SK-N-SH (cell line): ENCODE measurements at regions not wholly inside any gene's neighbourhood (a gene's known extent, or its start where the extent isn't known, plus 50 kb on each side); places are given as distances from the start of the nearest gene placed in this dataset.

Experiments
- EP300 ChIP-seq, 2 experiments: IDR thresholded peaks; 2 replicates each; pipeline versions ENCODE4 v1.4.0 to v1.6.1; 2012; ENCODE audit warnings: borderline replicate concordance in 1 of 2, low read depth in 1 of 2, low read length in 1 of 2
- NRF1 ChIP-seq: IDR thresholded peaks from 2 replicates; pipeline ENCODE4 v1.6.1; 2012; ENCODE audit warnings: low read depth, mild to moderate bottlenecking, low read length
- RCOR1 ChIP-seq: fragments of 150-350 bp; IDR thresholded peaks from 2 replicates; pipeline ENCODE4 v1.6.1; 2017; ENCODE audit warnings: antibody characterized with exemption, low read length
- REST ChIP-seq: IDR thresholded peaks from 2 replicates; pipeline ENCODE4 v1.6.1; 2012; ENCODE audit warnings: mild to moderate bottlenecking, low read depth, low read length, moderate library complexity
- RFX5 ChIP-seq: IDR thresholded peaks from 2 replicates; pipeline ENCODE4 v1.6.1; 2012; ENCODE audit warnings: mild to moderate bottlenecking, improper control_type of control experiment, low read length
- TEAD4 ChIP-seq: IDR thresholded peaks from 2 replicates; pipeline ENCODE4 v1.4.0; 2012; ENCODE audit warnings: mild to moderate bottlenecking, borderline replicate concordance; ENCODE audit not compliant: insufficient read depth
- TF ChIP-seq, protein P1 (sequence below): fragments of 150-350 bp; IDR thresholded peaks from 2 replicates; pipeline ENCODE4 v1.6.1; 2016; ENCODE audit warnings: mild to moderate bottlenecking, low read depth, low read length
- TF ChIP-seq, protein P2 (sequence below): fragments of 200-600 bp; sonication (generic); IDR thresholded peaks from 2 replicates; pipeline ENCODE4 v1.6.1; 2017; ENCODE audit warnings: antibody characterized with exemption, mild to moderate bottlenecking, moderate library complexity
- TF ChIP-seq, protein P3 (sequence below): IDR thresholded peaks from 2 replicates; pipeline ENCODE4; 2012

DNA sequence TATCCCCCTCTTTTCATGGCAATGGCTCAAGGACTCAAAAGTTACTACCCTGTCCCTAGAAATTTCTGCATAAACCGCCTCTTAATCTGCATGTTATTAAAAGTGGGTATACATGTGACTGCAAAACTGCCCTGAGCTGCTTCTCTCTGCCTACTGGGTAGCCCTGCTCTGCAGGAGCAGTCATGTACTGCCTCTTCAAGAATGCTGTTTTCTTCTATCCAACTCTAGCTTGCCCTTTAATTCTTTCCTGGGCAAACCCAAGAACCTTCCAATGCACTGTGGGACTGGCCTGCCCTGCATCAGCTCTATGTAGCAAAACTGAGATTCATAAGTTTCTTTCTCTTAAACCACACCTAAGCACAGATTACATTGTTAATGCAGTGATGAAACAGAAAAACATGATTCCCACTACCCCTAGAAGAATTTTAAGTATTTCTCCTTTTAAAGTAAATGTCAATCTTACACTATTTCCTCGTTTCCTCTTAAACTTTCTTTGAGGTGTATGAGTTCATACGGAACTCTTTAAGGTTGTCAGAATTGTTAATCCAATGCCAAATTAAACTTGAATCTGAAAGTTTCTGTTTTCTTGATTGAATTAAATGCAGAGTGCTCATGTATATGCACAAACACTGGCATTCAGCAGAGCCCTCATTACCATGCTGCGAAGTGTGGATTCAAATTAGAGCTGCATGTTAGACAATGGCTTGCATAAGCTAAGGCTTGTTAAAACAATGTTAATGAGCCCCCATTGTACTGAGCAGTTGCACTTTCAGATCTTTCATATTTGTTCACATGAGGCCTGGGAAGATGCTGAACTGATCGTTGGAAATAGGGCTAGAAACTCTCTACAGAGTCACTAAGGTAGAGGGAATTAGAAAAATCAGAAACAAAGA, 669.9 kb upstream of the PCDH20 start:
- TF ChIP-seq, protein P1, sequence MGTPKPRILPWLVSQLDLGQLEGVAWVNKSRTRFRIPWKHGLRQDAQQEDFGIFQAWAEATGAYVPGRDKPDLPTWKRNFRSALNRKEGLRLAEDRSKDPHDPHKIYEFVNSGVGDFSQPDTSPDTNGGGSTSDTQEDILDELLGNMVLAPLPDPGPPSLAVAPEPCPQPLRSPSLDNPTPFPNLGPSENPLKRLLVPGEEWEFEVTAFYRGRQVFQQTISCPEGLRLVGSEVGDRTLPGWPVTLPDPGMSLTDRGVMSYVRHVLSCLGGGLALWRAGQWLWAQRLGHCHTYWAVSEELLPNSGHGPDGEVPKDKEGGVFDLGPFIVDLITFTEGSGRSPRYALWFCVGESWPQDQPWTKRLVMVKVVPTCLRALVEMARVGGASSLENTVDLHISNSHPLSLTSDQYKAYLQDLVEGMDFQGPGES, result no peak
- TF ChIP-seq, protein P2, sequence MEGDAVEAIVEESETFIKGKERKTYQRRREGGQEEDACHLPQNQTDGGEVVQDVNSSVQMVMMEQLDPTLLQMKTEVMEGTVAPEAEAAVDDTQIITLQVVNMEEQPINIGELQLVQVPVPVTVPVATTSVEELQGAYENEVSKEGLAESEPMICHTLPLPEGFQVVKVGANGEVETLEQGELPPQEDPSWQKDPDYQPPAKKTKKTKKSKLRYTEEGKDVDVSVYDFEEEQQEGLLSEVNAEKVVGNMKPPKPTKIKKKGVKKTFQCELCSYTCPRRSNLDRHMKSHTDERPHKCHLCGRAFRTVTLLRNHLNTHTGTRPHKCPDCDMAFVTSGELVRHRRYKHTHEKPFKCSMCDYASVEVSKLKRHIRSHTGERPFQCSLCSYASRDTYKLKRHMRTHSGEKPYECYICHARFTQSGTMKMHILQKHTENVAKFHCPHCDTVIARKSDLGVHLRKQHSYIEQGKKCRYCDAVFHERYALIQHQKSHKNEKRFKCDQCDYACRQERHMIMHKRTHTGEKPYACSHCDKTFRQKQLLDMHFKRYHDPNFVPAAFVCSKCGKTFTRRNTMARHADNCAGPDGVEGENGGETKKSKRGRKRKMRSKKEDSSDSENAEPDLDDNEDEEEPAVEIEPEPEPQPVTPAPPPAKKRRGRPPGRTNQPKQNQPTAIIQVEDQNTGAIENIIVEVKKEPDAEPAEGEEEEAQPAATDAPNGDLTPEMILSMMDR, result no peak
- no peak for TF ChIP-seq TEAD4
- TF ChIP-seq EP300 (IDR thresholded peaks at IDR 0.05; ENCODE audit: borderline replicate concordance in 1 of 2, low read depth in 1 of 2, low read length in 1 of 2), result no peak
- TF ChIP-seq NRF1, result no peak
- no peak for TF ChIP-seq REST
- TF ChIP-seq RFX5, result no peak
- no peak for TF ChIP-seq RCOR1
- TF ChIP-seq, protein P3, sequence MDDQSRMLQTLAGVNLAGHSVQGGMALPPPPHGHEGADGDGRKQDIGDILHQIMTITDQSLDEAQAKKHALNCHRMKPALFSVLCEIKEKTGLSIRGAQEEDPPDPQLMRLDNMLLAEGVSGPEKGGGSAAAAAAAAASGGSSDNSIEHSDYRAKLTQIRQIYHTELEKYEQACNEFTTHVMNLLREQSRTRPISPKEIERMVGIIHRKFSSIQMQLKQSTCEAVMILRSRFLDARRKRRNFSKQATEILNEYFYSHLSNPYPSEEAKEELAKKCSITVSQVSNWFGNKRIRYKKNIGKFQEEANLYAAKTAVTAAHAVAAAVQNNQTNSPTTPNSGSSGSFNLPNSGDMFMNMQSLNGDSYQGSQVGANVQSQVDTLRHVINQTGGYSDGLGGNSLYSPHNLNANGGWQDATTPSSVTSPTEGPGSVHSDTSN, result no peak
